SKM-1 treated with dmso at 0.1 percent for 144 hours (cell line): ENCODE measurements at regions not wholly inside any gene's neighbourhood (a gene's known extent, or its start where the extent isn't known, plus 50 kb on each side); places are given as distances from the start of the nearest gene placed in this dataset.
"Not testable (repeated sequence)": the region's sequence is repeated elsewhere in the genome, so short reads cannot be mapped to it uniquely, and the experiment has no call there.

Experiments used
- DNase-seq: peaks from one replicate; lab custom pipeline; 2025; ENCODE audit not compliant: unreplicated experiment; lab: John Stamatoyannopoulos, UW

GRCh38 chr14:49250109-49250508 lies 336.1 kb downstream of the RPS29 start:
- DNase-seq = no peak

DNA sequence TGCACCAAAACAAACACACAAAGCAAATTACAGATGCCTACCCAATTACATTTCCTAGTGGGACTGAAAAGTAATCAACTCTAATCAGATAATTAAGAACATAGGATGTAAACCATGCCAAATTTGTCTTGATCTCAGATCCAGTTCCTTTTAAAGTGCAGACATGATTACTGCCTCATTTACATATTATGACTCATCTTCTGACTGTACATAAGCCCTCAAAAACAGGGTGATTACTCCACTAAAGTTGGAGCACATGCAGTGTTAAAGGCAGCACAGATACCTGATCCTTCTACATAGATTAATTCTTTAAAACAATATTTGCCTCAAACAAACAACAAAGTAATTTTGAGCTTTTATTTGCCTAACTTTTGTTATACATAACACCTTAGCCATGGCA lies 337.2 kb downstream of the RPS29 start:
- DNase-seq = no peak

- DNase-seq = not testable (repeated sequence)
These were observed 342.4 kb downstream of the RPS29 start for GRCh38 chr14:49243777-49244176.

- DNase-seq = no peak
These were observed 345.8 kb downstream of the RPS29 start for GRCh38 chr14:49240383-49240782.

GRCh38 chr14:49228552-49228951 lies 357.6 kb downstream of the RPS29 start:
- DNase-seq = no peak

DNA sequence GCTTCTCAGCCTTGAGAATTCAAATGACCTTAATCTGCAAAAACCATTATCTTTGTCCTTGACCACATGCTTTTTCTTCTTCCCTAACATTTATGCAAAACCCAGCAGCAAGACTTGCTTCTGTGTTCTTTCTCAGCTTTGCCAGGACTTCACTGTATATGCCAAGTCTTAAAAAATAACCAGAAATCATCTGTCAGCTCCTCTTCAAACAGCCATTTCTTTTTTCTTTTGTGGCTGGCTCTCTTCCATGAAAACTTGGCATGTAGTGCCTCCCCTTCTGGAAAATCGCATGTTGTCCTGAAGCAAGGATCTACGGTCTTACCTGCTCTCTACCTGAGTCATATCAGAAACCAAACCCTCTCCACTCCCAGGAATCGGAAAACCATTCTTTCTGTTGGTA lies 364.9 kb downstream of the RPS29 start:
- DNase-seq = no peak

GRCh38 chr14:49220492-49220891 lies 365.7 kb downstream of the RPS29 start:
- no peak for DNase-seq

GRCh38 chr14:49218436-49219092 lies 367.6 kb downstream of the RPS29 start:
- no peak for DNase-seq

GRCh38 chr14:49212721-49213120 lies 373.5 kb downstream of the RPS29 start:
- no peak for DNase-seq

- DNase-seq = no peak
These were observed 376.8 kb downstream of the RPS29 start for GRCh38 chr14:49209416-49209815.

DNA sequence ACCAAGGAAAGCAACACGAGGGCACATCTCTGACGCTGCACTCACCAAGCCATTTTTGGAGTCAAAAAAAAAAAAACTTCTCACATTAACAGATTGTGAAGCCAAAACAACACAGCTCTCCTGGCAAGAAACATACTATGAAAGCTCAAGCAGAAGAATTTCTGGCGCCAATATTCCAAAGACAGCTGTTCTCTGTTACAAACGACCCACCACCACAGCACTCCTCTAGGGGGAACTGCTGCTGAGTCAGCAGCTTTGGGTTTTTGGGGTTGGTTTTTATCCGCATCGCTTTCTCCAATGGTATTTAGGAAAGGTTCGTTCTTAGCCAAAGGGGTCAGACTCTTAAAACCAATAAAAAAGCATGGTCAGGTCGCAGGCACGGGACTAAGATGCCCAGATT lies 379.4 kb downstream of the RPS29 start:
- DNase-seq = no peak

GRCh38 chr14:49203676-49204075 lies 382.5 kb downstream of the RPS29 start:
- DNase-seq = no peak

DNA sequence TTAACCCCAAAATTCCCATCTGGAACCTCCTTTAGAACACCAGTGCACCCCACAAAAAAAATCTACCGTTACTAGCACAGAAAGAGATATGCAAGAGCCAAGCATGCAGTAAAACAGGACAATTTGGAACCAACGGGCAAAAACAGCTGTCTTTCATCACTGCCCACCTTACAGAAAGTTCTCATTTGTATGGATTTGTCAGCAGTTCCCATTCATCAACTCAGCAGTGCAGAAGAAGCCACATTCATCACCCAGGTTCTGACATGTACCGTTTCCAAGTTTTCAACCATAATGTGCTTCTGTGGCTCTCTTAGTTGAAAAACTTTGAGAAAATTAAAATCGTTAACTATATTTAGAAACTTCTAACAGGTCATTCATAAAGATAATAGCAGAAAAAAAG lies 387.0 kb downstream of the RPS29 start:
- no peak for DNase-seq

DNA sequence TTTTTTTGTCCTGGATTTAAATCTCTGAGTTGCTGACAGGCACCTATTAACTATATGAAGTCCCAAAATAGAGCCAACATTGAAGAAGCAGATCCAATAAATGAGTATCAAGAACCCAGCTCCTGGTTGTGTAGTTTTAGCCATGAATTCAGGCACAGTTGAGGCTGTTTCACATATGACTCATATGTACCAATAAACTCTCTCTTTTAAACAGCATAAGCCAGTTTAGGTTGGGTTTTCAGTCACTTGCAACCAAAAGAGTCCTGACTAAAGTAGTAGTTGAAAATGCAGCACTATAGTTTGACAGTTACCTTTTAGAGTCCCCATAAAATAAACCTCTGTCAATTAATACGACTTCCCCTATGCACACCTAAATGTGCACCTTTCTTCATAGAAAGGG lies 389.9 kb downstream of the RPS29 start:
- DNase-seq = no peak

- DNase-seq = no peak
These were observed 392.1 kb downstream of the RPS29 start for GRCh38 chr14:49194067-49194466.

GRCh38 chr14:49193332-49194065 lies 392.7 kb downstream of the RPS29 start:
- no peak for DNase-seq

DNA sequence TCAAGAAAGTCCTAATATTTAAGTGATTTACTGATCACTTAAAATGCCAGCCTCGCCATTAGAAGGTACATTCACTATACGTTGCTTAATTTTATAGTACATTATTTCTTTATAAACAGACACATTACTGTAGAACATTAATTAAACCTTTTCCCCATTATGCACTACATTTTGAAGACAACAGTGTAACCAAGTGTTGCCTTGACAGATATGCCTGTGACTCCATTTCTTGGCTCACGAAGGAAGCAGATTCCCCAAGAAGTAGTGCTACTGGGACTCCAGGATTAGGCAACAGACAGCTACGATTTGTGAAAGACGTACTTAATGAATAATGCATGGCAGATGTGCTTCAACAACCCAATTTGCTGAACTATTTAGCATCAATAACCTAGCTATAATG lies 394.8 kb downstream of the RPS29 start:
- DNase-seq = no peak

- DNase-seq = no peak
These were observed 396.8 kb downstream of the RPS29 start for GRCh38 chr14:49189375-49189774.

- DNase-seq = no peak
These were observed 398.4 kb downstream of the RPS29 start for GRCh38 chr14:49187799-49188198.

DNA sequence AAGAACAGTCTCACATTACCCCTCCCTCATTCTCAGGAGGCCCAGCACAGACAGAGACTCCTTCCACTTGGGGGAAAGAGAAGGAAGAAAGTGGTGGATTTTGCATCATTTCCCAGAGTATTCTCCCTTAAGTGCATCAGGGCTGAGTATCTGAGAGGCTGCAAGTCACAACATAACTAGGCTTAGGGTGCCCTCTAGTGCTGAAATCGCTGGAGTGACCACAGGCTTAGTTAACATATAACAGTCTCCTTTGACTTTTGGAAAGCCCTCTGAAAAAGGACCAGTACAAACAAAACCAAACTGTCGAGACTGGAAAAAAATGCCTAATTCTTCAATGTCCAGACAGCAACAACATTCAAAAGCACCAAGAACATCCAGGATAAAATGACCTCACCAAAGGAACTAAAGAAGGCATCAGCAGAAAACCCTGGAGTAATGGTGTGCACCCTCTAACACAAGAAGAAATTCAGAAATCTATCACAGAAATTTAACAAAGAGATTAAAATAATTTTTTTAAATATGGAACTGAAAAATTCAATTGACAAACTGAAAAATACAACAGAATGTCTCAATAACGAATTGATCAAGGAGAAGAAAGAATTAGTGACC lies 412.3 kb downstream of the RPS29 start:
- DNase-seq = peak; percentile 36

DNA sequence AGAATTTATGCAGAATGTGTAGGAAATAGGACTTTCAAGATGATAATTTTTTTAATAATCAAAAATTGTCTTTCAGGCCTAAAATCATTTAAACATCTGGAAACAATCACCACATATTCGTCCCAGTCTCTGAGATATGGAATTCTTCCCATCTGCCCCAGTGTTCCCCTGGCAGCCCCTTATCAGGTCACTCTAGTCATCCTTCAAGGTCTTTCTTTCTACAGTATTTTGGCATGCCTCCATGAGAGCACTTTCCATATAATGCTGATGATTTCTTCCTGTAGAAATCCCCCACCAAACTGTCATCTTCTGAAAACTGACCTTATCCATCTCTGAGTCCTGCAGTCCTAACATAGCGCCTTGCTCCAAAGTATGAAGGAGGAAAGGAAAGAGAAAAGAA lies 422.1 kb downstream of the RPS29 start:
- DNase-seq = no peak

DNA sequence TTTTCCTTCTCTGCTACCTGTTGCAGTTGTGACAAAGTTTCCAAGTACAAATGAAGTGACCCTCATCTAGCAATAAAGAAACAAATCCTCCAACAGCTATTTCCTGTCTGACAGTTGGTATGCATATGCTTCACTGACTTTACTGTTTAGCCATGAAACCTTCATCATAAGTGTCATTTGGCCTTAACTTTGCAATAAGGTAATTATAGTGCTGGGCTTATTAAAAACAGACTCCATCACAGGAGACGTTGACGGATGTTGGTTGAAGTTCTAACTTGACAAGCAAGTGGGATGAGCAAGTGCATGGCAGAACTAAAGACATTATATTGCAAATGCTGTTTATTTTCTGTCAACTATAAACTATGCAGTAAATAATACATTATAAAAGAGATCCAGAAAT lies 425.2 kb downstream of the RPS29 start:
- DNase-seq = no peak
